LoVo (cell line): ENCODE measurements at regions not wholly inside any gene's neighbourhood (a gene's known extent, or its start where the extent isn't known, plus 50 kb on each side); places are given as distances from the start of the nearest gene placed in this dataset.
"Not testable (repeated sequence)": the region's sequence is repeated elsewhere in the genome, so short reads cannot be mapped to it uniquely, and the experiment has no call there.

ENCODE experiments used
- DNase-seq: peaks from one replicate; pipeline ENCODE4 v3.0.0-alpha.2; 2016; ENCODE audit warnings: low spot score

- no peak for DNase-seq
These were observed 106.3 kb upstream of the ANKRD28 start for GRCh38 chr3:15903759-15904720.

GRCh38 chr3:15905041-15905440 lies 107.3 kb upstream of the ANKRD28 start:
- DNase-seq: no peak

GRCh38 chr3:15907403-15907802 lies 109.6 kb upstream of the ANKRD28 start:
- DNase-seq: not testable (repeated sequence)

DNA sequence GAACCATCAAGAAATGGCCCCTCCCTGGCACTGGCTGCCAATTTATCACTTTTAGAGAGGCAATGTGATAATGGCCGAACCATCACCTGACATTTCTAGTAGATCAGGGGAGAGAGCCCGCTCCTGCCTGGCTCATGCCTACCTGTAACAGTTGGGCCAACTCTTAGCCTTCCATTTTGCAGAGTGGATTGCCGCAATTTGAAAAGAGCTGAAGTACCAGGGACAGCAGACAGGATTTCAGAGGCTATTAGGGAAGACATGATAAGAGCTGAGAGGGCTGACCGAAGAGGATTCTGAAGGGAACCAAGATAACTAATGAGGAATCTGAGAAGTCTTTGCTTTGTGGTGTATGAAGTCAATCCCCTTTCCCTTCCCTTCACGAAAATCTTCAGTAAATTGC lies 121.2 kb upstream of the ANKRD28 start:
- DNase-seq: no peak

DNA sequence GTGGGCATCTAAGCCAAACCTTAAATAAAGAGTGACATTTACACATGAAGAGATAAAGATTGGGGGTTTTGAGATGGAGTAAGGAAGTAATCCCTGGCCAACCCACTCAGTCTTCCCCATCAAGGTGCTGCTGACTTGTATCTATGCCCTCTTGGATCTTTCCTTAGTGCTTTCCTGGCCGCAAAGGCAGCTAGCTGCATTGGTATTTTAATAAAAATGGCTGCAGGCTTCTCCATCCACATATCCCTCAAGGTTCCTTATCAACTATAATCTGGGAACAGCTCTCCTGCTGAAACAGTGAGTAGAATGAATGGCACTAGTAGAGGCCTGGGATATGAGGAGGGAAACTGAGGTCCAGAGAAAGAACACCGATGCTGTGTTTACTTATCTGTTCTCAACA lies 122.2 kb upstream of the ANKRD28 start:
- DNase-seq: no peak

- DNase-seq: no peak
These were observed 126.0 kb upstream of the ANKRD28 start for GRCh38 chr3:15923640-15924405.

GRCh38 chr3:15924914-15925313 lies 127.1 kb upstream of the ANKRD28 start:
- no peak for DNase-seq

DNA sequence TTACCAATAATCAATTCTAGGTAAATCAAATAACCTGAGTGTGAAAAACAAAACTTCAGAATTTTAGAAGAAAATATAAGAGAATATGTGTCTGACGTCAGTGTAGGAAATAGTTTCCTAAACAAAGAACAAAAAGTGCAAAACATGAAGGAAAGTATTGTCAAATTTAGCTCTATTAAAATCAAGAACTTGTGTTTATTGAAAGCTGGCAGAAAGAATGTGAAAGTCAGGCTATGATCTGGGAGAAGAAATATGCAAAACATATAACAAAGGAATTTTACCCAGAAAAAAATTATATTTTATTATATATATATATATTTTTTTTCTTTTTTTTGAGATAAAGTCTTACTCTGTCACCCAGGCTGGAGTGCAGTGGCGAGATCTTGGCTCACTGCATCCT lies 129.1 kb upstream of the ANKRD28 start:
- DNase-seq: no peak

GRCh38 chr3:15927969-15928368 lies 130.2 kb upstream of the ANKRD28 start:
- DNase-seq: no peak

GRCh38 chr3:15929944-15930571 lies 132.3 kb upstream of the ANKRD28 start:
- DNase-seq: no peak

GRCh38 chr3:15932348-15933300 lies 134.8 kb upstream of the ANKRD28 start:
- DNase-seq: no peak

GRCh38 chr3:15933439-15934139 lies 135.8 kb upstream of the ANKRD28 start:
- DNase-seq: no peak

- DNase-seq: no peak
These were observed 136.8 kb upstream of the ANKRD28 start for GRCh38 chr3:15934389-15935195.

DNA sequence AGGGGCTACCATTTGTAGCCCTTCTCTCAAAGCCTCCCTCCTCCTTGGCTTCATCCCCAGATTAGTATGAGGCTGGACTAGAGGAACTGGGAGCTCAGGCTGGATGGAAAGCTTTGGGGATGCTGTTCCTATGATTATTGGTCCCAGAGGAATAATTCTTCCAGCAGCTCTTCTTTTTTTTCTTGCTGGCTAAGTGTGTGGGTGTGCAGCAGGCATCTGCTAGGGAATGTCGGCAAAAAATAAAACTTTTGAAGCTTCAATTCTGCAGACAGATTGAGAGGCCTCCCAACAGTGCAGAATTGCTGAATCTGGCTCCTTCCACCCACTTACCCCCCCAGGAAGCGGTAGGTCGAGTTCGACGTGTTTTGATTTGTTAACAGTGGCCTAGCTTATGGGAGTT lies 138.5 kb upstream of the ANKRD28 start:
- DNase-seq: no peak

DNA sequence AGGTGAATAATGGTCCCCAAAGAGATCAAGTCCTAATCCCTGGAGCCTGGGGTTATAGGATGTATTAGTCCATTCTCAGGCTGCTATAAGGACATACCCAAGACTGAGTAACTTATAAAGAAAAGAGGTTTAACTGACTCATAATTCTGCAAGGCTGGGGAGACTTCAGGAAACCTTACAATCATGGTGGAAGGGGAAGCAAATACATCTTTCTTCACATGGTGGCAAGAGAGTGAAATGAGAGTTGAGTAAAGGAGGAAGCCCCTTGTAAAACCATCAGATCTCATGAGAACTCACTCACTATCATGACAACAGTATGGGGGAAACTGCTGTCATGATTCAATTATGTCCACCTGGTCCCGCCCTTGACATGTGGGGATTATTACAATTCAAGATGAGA lies 142.9 kb upstream of the ANKRD28 start:
- no peak for DNase-seq

- DNase-seq: not testable (repeated sequence)
These were observed 143.7 kb upstream of the ANKRD28 start for GRCh38 chr3:15941457-15941856.

- DNase-seq: no peak
These were observed 144.2 kb upstream of the ANKRD28 start for GRCh38 chr3:15941958-15942357.

- DNase-seq: no peak
These were observed 144.7 kb upstream of the ANKRD28 start for GRCh38 chr3:15942462-15942861.

GRCh38 chr3:15942936-15943335 lies 145.2 kb upstream of the ANKRD28 start:
- no peak for DNase-seq

DNA sequence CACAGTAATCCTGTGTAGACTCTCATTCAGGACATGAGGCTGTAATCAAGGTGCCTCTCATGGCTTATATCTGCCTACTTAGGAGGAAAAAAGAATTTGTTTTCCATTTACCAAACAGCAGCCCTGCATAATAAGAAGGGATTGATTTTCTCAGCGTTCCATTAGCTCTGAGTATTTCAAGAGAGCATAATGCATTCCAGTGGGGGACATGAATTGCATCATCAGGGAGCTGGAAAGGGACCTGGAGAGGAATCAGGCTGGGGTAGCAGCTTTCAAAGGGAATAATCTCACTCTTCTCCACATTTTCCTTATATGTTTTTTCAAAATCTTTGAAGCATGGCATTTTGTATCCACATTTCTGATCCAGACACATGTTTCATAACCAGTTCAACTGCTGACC lies 150.6 kb upstream of the ANKRD28 start:
- no peak for DNase-seq
